ENCODE measurements at regions not wholly inside any gene's neighbourhood (a gene's known extent, or its start where the extent isn't known, plus 50 kb on each side); places are given as distances from the start of the nearest gene placed in this dataset.
"Not testable (repeated sequence)": the region's sequence is repeated elsewhere in the genome, so short reads cannot be mapped to it uniquely, and the experiment has no call there.

- no peak for DNase-seq (ENCODE audit: low spot score)
Observed at GRCh38 chr9:94188246-94188645, 70.9 kb upstream of the ZNF169 start.

GRCh38 chr9:94191706-94192105 lies 67.4 kb upstream of the ZNF169 start:
- not testable (repeated sequence) for DNase-seq (ENCODE audit: low spot score)

- no peak for DNase-seq (ENCODE audit: low spot score)
Observed at GRCh38 chr9:94198414-94198813, 60.7 kb upstream of the ZNF169 start.

- DNase-seq (ENCODE audit: low spot score): no peak
Observed at GRCh38 chr9:94199776-94200175, 59.3 kb upstream of the ZNF169 start.

- no peak for DNase-seq (ENCODE audit: low spot score)
Observed at GRCh38 chr9:94204174-94204573, 54.9 kb upstream of the ZNF169 start.

- no peak for DNase-seq (ENCODE audit: low spot score)
Observed at GRCh38 chr9:94207781-94208180, 51.3 kb upstream of the ZNF169 start.

Measured in iPS-NIHi11 (cell line).